Endothelial cell of umbilical vein (primary cell): ENCODE measurements at regions not wholly inside any gene's neighbourhood (a gene's known extent, or its start where the extent isn't known, plus 50 kb on each side); places are given as distances from the start of the nearest gene placed in this dataset.

Experiments used
- FOS ChIP-seq: IDR thresholded peaks from 2 replicates; pipeline ENCODE4 v1.6.1; 2011; ENCODE audit warnings: mild to moderate bottlenecking, low read length, moderate library complexity, borderline replicate concordance; ENCODE audit not compliant: insufficient read depth
- JUN ChIP-seq: IDR thresholded peaks from 2 replicates; pipeline ENCODE4 v1.6.1; 2011; ENCODE audit warnings: borderline replicate concordance, low read depth; ENCODE audit not compliant: insufficient read length, insufficient read depth
- MYC ChIP-seq: IDR thresholded peaks from one replicate; pipeline ENCODE4 v1.6.1; 2011; ENCODE audit warnings: mild to moderate bottlenecking, low read depth, low read length
- POLR2A ChIP-seq: IDR thresholded peaks from 2 replicates; pipeline ENCODE4 v1.6.1; 2012; ENCODE audit warnings: low read depth, mild to moderate bottlenecking, control low read depth, low read length
- POLR2AphosphoS5 ChIP-seq: IDR thresholded peaks from 2 replicates; pipeline ENCODE4 v1.6.1; 2012; ENCODE audit warnings: low read depth, mild to moderate bottlenecking, control low read depth, low read length, moderate library complexity; ENCODE audit not compliant: insufficient read depth
- TF ChIP-seq, protein P1 (sequence below), 2 donors: IDR thresholded peaks; 1 replicate in 1 of 2; 2 replicates in 1 of 2; pipeline ENCODE4 v1.5.1; 2011; ENCODE audit warnings: low read length in 2 of 2, mild to moderate bottlenecking in 2 of 2, moderate library complexity in 2 of 2, control low read depth in 1 of 2, inconsistent platforms in 1 of 2, low read depth in 1 of 2; ENCODE audit not compliant: insufficient read depth in 1 of 2; ENCODE audit errors: extremely low read depth in 1 of 2
- TF ChIP-seq, protein P2 (sequence below): IDR thresholded peaks from 2 replicates; pipeline ENCODE4 v1.6.1; 2011; ENCODE audit not compliant: insufficient read depth, insufficient read length

DNA sequence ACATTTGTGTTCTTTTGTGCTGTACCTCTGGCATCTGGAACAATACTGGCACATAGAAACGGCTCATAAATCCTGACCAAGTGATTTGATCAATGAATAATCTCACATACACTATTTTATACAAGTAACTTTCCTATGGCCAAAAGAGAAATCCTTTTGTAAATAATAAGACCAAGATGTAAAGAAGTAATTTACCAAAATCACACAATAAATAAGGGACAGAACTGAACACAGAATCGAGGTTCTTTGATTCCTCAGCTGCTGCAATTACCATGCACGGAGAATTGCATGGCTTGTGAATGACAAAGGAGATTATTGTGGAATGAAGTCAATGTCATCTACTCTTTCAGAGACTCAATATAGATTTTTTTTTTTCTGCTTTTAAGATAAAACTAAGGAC is 576.8 kb upstream of the SMIM31 start:
- TF ChIP-seq, protein P1, sequence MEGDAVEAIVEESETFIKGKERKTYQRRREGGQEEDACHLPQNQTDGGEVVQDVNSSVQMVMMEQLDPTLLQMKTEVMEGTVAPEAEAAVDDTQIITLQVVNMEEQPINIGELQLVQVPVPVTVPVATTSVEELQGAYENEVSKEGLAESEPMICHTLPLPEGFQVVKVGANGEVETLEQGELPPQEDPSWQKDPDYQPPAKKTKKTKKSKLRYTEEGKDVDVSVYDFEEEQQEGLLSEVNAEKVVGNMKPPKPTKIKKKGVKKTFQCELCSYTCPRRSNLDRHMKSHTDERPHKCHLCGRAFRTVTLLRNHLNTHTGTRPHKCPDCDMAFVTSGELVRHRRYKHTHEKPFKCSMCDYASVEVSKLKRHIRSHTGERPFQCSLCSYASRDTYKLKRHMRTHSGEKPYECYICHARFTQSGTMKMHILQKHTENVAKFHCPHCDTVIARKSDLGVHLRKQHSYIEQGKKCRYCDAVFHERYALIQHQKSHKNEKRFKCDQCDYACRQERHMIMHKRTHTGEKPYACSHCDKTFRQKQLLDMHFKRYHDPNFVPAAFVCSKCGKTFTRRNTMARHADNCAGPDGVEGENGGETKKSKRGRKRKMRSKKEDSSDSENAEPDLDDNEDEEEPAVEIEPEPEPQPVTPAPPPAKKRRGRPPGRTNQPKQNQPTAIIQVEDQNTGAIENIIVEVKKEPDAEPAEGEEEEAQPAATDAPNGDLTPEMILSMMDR (IDR thresholded peaks at IDR 0.05; ENCODE audit: extremely low read depth in 1 of 2, insufficient read depth in 1 of 2, low read depth in 1 of 2, low read length in 2 of 2): no peak
- TF ChIP-seq POLR2AphosphoS5 (no peak), POLR2A (no peak), MYC (no peak), FOS (no peak), JUN (no peak)
- TF ChIP-seq, protein P2, sequence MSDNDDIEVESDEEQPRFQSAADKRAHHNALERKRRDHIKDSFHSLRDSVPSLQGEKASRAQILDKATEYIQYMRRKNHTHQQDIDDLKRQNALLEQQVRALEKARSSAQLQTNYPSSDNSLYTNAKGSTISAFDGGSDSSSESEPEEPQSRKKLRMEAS: no peak
